Sigmoid colon (tissue), 6 donors: ENCODE measurements at regions not wholly inside any gene's neighbourhood (a gene's known extent, or its start where the extent isn't known, plus 50 kb on each side); places are given as distances from the start of the nearest gene placed in this dataset.
"Not testable (repeated sequence)": the region's sequence is repeated elsewhere in the genome, so short reads cannot be mapped to it uniquely, and the experiment has no call there.

Experiments used
- DNase-seq: peaks from one replicate; pipeline ENCODE4 v3.0.0-alpha.2; 2019
- H3K27ac ChIP-seq, 4 donors: fragments of 200-600 bp; sonication (generic); one replicate each; pipeline ENCODE4 v1.5.1; 2016 to 2019; ENCODE audit warnings: mild to moderate bottlenecking in 1 of 4
- H3K27me3 ChIP-seq, 3 donors: fragments of 200-600 bp; sonication (generic); one replicate each; pipeline ENCODE4 v1.5.1; 2019; ENCODE audit warnings: mild to moderate bottlenecking in 1 of 3
- H3K36me3 ChIP-seq, 4 donors: fragments of 200-600 bp; sonication (generic); one replicate each; pipeline ENCODE4 v1.5.1; 2016 to 2019
- H3K4me1 ChIP-seq, 4 donors: fragments of 200-600 bp; sonication (generic); one replicate each; pipeline ENCODE4 v1.5.1; 2017 to 2019
- H3K4me3 ChIP-seq, 4 donors: fragments of 200-600 bp; sonication (generic); one replicate each; pipeline ENCODE4 v1.5.1; 2017 to 2019; ENCODE audit warnings: mild to moderate bottlenecking in 2 of 4, moderate library complexity in 1 of 4
- H3K9me3 ChIP-seq, 4 donors: fragments of 200-600 bp in 3 of 4; sonication (generic) in 3 of 4; one replicate each; pipeline versions ENCODE4 v1.5.1 to v1.6.1; 2013 to 2019
- EP300 ChIP-seq, 4 donors: sonication (generic); formaldehyde crosslinking; IDR thresholded peaks; one replicate each; pipeline ENCODE4 v1.6.1; 2017; ENCODE audit warnings: antibody characterized with exemption in 4 of 4
- POLR2A ChIP-seq, 2 donors: fragments of 450-650 bp; IDR thresholded peaks; one replicate each; pipeline ENCODE4 v1.6.1; 2016; ENCODE audit warnings: antibody characterized with exemption in 2 of 2, mild to moderate bottlenecking in 2 of 2, moderate library complexity in 2 of 2
- POLR2AphosphoS5 ChIP-seq, 4 donors: sonication (generic); formaldehyde crosslinking; IDR thresholded peaks; one replicate each; pipeline ENCODE4 v1.6.1; 2017; ENCODE audit warnings: antibody characterized with exemption in 4 of 4
- WGBS, 2 donors: extraction: QIAGEN DNeasy Blood & Tissue Kit; methylation state at CpG; one replicate each; pipeline ENCODE4 v1.1.7; 2013; 5-methylcytosine and 5-hydroxymethylcytosine counted together
- intact Hi-C: fragments of 100-400 bp; cut with DNase I; formaldehyde crosslinking; loops from one replicate; pipeline ENCODE4 v1.15.1; 2023
- TF ChIP-seq, protein P1 (sequence below), 4 experiments: fragments of 450-650 bp in 3 of 4; fragments of 200-600 bp in 1 of 4; IDR thresholded peaks; one replicate each; pipeline ENCODE4 v1.5.1; 2016 to 2019; ENCODE audit warnings: antibody characterized with exemption in 4 of 4, mild to moderate bottlenecking in 3 of 4, moderate library complexity in 2 of 4
- donor health status: healthy with polysubstance abuse.
- donor health status: healthy.

- Histone ChIP-seq H3K36me3 (no peaks in the 10 kb centered on the region), H3K4me3 (no peak overlapping the region), H3K27me3 (no peaks in the 10 kb centered on the region), H3K4me1 (peaks cover 0 to 8% (median 4%) of the 10 kb centered on the region in 4 donors), H3K27ac (no peak overlapping the region), H3K9me3 (no peaks in the 10 kb centered on the region)
- WGBS, 2 donors, result 73 to 74% methylated on average over 3 of the region's 3 CpGs
- intact Hi-C loops, result no loop called here
- TF ChIP-seq POLR2A (IDR thresholded peaks at IDR 0.05) (no peak), EP300 (IDR thresholded peaks at IDR 0.05) (no peak), POLR2AphosphoS5 (IDR thresholded peaks at IDR 0.05) (no peak)
- TF ChIP-seq, protein P1, sequence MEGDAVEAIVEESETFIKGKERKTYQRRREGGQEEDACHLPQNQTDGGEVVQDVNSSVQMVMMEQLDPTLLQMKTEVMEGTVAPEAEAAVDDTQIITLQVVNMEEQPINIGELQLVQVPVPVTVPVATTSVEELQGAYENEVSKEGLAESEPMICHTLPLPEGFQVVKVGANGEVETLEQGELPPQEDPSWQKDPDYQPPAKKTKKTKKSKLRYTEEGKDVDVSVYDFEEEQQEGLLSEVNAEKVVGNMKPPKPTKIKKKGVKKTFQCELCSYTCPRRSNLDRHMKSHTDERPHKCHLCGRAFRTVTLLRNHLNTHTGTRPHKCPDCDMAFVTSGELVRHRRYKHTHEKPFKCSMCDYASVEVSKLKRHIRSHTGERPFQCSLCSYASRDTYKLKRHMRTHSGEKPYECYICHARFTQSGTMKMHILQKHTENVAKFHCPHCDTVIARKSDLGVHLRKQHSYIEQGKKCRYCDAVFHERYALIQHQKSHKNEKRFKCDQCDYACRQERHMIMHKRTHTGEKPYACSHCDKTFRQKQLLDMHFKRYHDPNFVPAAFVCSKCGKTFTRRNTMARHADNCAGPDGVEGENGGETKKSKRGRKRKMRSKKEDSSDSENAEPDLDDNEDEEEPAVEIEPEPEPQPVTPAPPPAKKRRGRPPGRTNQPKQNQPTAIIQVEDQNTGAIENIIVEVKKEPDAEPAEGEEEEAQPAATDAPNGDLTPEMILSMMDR (IDR thresholded peaks at IDR 0.05), result no peak
- no peak for DNase-seq
Observed at GRCh38 chr4:86450861-86451260, 91.0 kb upstream of the MAPK10 start.

GRCh38 chr4:86451560-86452330, 91.9 kb upstream of the MAPK10 start:
- intact Hi-C loops, result no loop called here
- H3K4me3 ChIP-seq, result peak overlapping the region in 3 of 4 donors; percentile 36 to 37 (median 36)
- WGBS, 2 donors, result 54 to 66% methylated on average over 7 of the region's 7 CpGs

GRCh38 chr4:86452422-86452891, 92.6 kb upstream of the MAPK10 start:
- DNase-seq, result no peak
- 82 to 88% methylated on average over 10 of the region's 10 CpGs for WGBS, 2 donors

More at GRCh38 chr4:86451560-86452330, 91.9 kb upstream of the MAPK10 start:
- Histone ChIP-seq H3K36me3 (no peaks in the 10 kb centered on the region), H3K4me1 (peaks cover 0 to 8% (median 4%) of the 10 kb centered on the region in 4 donors), H3K9me3 (no peaks in the 10 kb centered on the region), H3K27ac (peak overlapping the region; percentile 31 to 71 (median 64)), H3K27me3 (no peaks in the 10 kb centered on the region)
- TF ChIP-seq, protein P1 (IDR thresholded peaks at IDR 0.05), result no peak
- TF ChIP-seq POLR2A (IDR thresholded peaks at IDR 0.05) (no peak), EP300 (IDR thresholded peaks at IDR 0.05) (no peak), POLR2AphosphoS5 (IDR thresholded peaks at IDR 0.05) (no peak)
- no peak for DNase-seq

DNA sequence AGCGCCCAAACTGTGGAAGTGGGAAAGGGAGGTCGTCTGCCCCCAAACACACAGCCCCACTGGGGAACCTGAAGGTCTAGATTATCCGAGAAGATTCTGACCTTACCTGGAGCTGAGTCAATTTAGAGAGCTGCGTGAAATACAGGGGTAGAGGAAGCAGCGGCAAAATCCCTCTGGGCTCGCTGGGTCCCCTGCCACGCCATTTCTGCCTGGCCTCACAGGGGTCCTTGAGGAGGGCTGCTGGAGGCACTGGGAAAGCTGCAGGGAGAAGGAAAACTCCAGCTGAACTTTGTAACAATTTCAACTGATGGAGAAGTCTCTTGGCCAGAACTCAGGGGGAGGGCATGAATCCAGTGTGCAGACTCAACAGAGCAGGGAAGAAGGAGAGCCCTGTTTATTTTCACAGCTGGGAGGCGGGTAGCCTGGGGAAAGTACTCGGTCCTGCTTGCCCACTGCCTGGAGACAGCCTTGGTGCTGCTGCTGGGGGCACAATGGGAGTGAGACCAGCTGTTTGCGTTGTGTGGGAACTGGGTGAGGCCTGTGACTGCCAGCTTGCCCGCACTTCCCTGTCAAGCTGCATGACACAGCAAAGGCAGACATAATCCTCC, 93.2 kb upstream of the MAPK10 start:
- H3K27ac ChIP-seq, result peak overlapping the region; percentile 31 to 71 (median 64)
- DNase-seq, result peak; percentile 66
- WGBS, 2 donors, result 69 to 72% methylated on average over 11 of the region's 11 CpGs

More at GRCh38 chr4:86452422-86452891, 92.6 kb upstream of the MAPK10 start:
- H3K27ac ChIP-seq, result peak overlapping the region; percentile 31 to 71 (median 64)
- no peaks in the 10 kb centered on the region for H3K36me3 ChIP-seq
- peak overlapping the region; percentile 9 to 37 (median 36) for H3K4me3 ChIP-seq
- H3K9me3 ChIP-seq, result no peaks in the 10 kb centered on the region
- TF ChIP-seq EP300 (IDR thresholded peaks at IDR 0.05) (no peak), POLR2A (IDR thresholded peaks at IDR 0.05) (no peak), POLR2AphosphoS5 (IDR thresholded peaks at IDR 0.05) (no peak)
- TF ChIP-seq, protein P1 (IDR thresholded peaks at IDR 0.05), result no peak
- peaks cover 0 to 8% (median 4%) of the 10 kb centered on the region in 4 donors for H3K4me1 ChIP-seq
- intact Hi-C loops, result no loop called here
- no peaks in the 10 kb centered on the region for H3K27me3 ChIP-seq

GRCh38 chr4:86453611-86454072, 93.8 kb upstream of the MAPK10 start:
- 45 to 54% methylated on average over 2 of the region's 2 CpGs for WGBS, 2 donors
- H3K9me3 ChIP-seq, H3K4me3 ChIP-seq, H3K4me1 ChIP-seq, DNase-seq, H3K27me3 ChIP-seq, H3K36me3 ChIP-seq, intact Hi-C loops: not testable (repeated sequence)
- peak overlapping the region in 3 of 4 donors; percentile 60 to 71 (median 67) for H3K27ac ChIP-seq

More for the DNA sequence above, 93.2 kb upstream of the MAPK10 start:
- no peaks in the 10 kb centered on the region for H3K9me3 ChIP-seq
- TF ChIP-seq POLR2AphosphoS5 (IDR thresholded peaks at IDR 0.05), result peak in 1 of 4 donors; percentile 16
- TF ChIP-seq, protein P1 (IDR thresholded peaks at IDR 0.05), result no peak
- peak overlapping the region; percentile 9 to 37 (median 36) for H3K4me3 ChIP-seq
- peaks cover 0 to 8% (median 4%) of the 10 kb centered on the region in 4 donors for H3K4me1 ChIP-seq
- intact Hi-C loops, result no loop called here
- H3K36me3 ChIP-seq, result no peaks in the 10 kb centered on the region
- no peaks in the 10 kb centered on the region for H3K27me3 ChIP-seq
